AG09319 (cell line): ENCODE measurements at regions not wholly inside any gene's neighbourhood (a gene's known extent, or its start where the extent isn't known, plus 50 kb on each side); places are given as distances from the start of the nearest gene placed in this dataset.

Experiments used
- DNase-seq: peaks from one replicate; pipeline ENCODE4 v3.0.0-alpha.2; 2010; ENCODE audit warnings: low read depth; ENCODE audit errors: extremely low read depth
- CTCF ChIP-seq: IDR thresholded peaks from 2 replicates; pipeline ENCODE4 v1.5.1; 2011; ENCODE audit warnings: low read depth, mild to moderate bottlenecking, inconsistent platforms, low read length, moderate library complexity

- no peak for DNase-seq
- TF ChIP-seq CTCF = no peak
Observed at GRCh38 chr18:22624176-22624575, 206.5 kb upstream of the CTAGE1 start.

GRCh38 chr18:22625406-22625805 lies 207.7 kb upstream of the CTAGE1 start:
- TF ChIP-seq CTCF = no peak
- no peak for DNase-seq

- no peak for TF ChIP-seq CTCF
- no peak for DNase-seq
Observed at GRCh38 chr18:22626771-22627170, 209.1 kb upstream of the CTAGE1 start.

- TF ChIP-seq CTCF = no peak
- DNase-seq = no peak
Observed at GRCh38 chr18:22627506-22627905, 209.8 kb upstream of the CTAGE1 start.

- no peak for TF ChIP-seq CTCF
- no peak for DNase-seq
Observed at GRCh38 chr18:22628795-22629510, 211.2 kb upstream of the CTAGE1 start.

GRCh38 chr18:22630980-22631379 lies 213.3 kb upstream of the CTAGE1 start:
- no peak for DNase-seq
- TF ChIP-seq CTCF = no peak

- DNase-seq = no peak
- no peak for TF ChIP-seq CTCF
Observed at GRCh38 chr18:22632191-22632590, 214.5 kb upstream of the CTAGE1 start.
